Daoy (cell line): ENCODE measurements at regions not wholly inside any gene's neighbourhood (a gene's known extent, or its start where the extent isn't known, plus 50 kb on each side); places are given as distances from the start of the nearest gene placed in this dataset.

ENCODE experiments used
- DNase-seq: peaks from one replicate; pipeline ENCODE4 v3.0.0-alpha.2; 2015; ENCODE audit warnings: low read depth

DNA sequence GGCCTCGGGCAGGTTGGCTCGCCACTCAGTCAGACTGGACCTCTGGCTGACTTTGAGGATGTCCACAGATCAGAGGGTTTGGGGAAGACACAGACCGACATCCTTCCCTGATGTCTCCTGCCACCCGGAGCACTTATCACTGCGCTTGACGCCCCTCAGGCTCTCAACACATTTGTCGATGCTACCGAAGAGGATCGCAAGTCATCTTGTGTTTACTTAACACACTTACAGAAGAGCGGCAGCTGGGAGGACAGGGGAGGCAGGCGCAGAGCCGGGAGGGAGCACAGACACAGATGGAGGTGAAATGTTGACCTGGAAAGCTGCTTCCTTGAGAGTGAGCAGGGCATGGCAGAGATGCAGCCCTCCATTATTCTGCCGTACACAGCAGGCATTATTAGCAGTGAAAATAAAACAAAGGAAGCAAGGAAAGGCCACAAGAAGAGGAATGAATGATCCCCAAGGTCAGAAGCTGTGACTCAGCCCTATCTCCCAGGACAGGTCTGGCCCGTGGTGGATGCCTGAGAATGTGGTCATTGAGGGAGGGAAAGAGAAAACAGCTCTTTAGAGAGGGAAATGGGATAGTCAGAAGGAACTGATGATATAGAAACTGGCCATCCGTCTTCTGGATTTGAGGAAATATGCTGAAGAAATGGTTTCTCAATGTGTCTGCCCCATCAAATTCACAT is 549.5 kb upstream of the ARGLU1 start:
- no peak for DNase-seq

DNA sequence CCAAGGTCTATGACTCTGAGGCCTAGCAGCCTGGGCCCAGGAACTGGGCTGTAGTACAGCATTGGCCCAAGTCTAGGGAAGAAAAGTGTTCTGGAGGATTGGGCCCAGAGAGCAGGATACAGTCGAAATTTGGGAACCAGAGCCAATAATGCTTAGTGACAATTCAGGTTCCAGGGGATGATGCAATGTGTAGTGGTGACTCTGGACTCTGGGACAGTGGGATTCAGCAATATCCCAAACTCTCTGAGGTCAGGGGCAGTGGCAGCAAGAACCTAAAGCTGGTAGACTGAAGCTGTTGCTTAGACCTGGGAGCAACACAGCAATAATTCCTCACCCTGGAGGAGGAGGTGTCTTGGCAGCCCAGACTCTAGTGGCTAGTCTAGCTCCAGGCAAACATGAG is 545.5 kb upstream of the ARGLU1 start:
- DNase-seq, result no peak

DNA sequence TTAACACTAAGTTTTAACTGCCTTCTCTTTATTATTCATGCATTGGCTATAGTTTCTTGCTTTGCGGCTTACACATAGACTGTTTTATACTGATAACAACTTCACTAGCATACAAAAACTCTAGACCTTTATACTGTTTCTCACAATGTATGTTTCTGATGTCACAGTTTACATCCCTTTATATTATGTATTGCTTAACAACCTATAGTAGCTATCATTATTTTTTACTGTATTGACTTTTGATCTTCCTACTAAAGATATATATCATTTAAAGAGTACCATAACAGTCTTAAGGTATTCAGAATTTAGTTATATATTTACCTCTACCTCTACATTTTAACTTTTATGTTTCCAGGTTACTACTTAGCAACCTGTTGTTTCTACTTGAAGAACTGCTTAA is 543.3 kb upstream of the ARGLU1 start:
- DNase-seq, result no peak

DNA sequence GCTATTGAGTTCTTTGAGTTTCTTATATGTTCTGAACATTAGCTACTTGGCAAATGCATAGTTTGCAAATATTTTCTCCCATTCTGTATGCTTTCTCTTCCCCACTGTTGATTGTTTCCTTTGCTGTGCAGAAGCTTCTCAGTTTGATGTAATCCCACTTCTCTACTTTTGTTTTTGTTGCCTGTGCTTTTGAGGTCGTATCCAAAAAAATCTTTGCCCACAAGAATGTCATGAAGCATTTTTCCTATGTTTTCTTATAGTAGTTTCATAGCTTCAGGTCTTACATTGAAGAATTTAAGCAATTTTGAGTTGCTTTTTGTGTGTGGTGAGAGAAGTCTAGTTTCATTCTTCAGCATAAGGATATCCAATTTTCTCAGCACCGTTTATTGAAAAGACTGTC is 536.7 kb upstream of the ARGLU1 start:
- DNase-seq, result no peak

DNA sequence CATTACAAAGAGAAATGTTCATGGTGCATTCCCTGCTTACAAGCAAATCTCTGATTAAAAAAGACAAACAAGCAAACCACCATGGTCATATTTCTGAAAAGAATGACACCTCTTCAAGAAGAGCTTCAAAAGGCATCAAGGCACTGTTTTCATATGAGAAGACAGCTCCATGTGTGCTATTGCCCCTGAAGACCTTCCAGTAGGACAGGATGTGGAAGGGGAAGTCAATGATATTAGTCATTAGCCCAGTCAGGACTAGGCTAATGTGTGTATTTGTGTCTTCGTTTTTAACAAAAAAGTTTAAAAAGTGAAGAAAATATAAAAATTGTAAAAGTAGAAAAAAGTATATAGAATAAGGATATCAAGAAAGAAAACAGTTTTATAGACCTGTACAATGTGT is 534.7 kb upstream of the ARGLU1 start:
- no peak for DNase-seq

DNA sequence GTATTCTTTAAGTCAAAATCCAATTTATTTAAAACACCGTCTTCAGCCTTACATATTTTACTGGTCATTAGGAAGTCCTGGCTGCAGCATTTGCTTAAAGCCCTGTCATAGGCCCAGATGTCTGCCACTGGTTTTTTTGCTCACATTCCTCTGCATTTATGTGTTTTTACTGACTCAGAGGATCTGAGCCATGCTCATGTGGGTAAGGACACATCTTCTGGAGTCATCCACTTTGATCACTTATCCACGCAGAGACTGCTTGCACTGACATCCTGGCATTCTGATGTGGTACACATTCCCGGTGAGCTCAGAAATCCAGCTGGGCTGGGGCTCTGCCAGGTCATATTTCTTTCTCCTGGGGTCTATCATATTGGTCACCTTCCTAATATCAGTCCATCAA is 531.7 kb upstream of the ARGLU1 start:
- DNase-seq, result peak; percentile 55

DNA sequence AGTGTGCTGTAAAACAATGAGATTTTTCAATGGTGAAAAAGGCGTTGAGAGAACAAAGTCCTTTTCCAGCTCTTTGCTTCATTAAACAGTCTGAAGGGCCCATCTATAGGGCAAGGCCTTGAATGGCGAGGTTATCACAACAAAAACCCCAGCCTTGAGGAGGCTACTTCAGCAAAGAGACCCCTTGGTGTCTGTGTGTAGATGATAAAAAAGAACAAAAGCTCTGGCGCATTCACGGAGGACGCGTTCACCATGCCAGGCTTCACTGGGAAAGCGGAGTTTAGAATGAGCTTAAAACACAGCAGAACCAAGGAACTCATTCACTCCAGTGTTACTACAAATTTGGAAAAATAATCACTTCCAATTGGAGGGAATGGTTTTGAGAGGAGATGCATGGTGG is 530.0 kb upstream of the ARGLU1 start:
- no peak for DNase-seq

DNA sequence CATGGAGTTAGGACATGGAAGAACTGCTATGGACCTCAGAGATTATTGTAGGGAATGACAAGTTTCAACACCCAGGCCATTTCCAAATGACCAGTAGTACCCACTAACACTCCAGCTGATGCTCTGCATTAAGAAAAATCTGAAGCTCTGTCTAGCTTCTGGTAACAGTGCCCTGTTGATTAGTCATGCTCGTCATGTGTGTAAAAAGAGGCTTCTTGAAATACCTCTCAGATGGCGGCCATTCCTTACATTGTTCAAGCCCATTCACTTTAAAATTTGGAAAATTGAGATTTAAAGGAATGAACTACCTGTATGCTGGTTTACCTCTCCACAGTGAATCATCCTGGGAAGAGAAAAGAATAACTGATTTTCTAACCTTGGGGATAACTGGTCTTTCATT is 527.9 kb upstream of the ARGLU1 start:
- no peak for DNase-seq

DNA sequence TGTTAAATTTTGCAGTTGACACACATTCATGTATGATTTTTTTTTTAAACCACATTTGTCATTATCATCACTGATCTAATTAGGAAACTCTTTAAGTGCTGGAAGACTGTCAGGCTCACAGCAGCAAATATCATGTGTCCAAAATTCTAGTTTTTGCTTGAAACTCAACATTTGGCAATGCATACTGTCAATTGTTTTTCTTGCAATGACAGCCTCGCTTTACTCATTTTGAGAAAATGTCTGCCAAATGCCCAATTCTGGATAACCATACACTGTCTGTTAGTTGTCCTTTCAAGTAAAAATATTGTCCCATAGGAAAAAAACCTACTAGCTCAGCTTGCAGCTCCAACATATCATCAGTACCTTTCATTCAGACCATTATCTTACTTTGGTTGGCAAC is 523.9 kb upstream of the ARGLU1 start:
- no peak for DNase-seq

DNA sequence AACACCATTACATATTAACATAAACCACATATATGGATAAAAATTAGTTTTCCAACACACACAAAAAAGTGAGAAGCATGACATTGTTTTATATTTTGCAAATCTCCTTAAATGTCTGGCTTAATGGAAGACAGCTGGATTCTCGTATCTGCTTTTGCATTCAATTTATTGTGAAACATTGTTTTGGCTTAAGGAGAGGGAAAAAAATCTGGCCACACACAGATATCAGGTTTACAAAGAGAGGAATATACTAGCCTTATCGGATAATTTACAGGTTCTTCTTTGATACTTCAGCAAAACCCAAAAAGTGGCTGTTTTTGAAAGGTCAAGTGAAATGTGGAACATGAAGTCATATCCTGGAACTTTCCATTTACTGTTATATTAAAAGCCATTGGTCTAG is 523.5 kb upstream of the ARGLU1 start:
- DNase-seq, result no peak

DNA sequence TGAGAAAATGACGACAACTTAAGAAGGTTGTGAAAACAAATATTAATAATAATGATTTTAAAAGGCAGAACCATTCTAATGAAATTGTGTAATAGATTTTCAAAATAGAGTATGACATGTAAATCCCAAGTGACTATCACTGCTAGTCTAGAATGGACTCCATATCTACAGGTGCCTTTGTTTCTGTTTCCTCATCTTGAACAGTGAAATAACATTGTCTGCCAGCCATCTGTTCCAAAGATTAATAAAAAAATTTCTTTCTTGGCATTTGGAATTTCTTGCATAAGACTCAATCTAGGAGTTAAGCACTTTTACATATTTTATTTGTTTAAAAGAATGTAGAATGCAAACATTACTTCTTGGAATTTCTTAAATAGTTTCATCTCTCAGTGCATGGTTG is 520.1 kb upstream of the ARGLU1 start:
- DNase-seq, result no peak

DNA sequence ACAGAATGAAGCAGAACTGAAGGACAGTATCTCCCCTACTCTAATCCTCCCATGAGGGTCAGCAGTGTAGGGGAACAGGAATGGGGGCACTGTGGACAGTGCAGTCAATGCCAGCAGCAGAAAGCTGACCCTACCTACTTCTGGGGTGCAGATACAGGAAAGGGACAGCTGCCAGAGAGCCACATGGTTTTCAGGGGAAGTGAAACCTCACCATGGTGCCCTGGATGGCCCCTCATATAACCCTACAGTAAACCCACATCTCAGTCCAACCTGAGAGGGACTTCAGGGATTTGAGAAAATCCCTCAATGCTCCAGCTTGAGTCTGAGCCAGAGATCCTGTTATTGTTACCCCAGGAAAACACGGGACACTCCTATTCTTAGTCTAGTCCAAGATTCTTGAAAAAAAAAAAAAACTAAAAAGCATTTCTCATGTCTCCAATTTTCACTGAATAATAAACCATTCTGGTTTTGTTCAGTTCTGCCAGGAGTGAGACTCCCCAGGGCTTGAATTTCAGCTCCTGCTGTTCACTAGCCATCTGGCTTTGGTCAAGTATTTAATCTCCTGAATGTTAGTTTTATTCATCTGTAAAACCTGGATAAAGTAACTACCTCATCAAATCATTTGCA is 511.6 kb upstream of the ARGLU1 start:
- DNase-seq, result no peak

DNA sequence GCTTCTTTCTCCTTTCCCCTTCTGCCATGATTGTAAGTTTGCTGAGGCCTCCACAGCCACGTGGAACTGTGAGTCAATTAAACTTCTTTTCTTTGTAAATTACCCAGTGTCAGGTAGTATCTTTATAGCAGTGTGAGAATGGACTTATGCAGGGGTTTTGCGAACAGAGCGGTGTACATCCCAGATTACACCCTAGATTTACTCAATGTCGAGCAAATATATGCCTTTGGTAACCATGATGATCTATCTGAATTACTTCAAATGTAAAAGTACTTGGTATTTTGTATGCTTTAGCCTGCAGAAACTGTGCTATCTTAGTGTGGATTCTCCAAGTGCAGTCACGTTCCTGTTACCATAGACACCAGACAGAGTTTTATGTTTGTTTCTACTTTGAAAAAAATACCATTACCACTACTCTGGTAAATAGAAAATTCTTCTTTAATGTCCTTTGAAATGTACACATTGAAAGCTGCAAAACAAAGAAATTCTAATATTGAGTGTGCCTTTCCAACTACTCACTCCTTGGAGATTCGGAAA is 510.4 kb upstream of the ARGLU1 start:
- DNase-seq, result no peak

DNA sequence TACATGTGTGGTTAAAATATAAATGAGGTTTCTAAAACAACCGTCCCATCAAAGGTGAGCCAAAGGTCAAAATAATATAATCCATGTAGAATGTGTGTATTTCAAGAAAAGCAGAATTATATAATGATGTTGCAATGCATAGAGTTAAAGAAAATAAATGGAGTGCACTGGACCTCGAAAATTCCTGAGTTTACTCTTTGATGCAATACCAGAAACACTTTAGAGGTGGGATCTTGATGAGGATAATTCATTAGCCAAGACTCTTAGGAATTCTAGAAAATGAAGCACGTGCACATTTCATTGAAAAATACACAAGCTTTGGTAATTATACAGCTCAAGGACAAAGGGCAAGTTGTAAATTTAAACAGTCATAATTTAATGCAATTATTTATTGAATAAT is 508.9 kb upstream of the ARGLU1 start:
- DNase-seq, result no peak

DNA sequence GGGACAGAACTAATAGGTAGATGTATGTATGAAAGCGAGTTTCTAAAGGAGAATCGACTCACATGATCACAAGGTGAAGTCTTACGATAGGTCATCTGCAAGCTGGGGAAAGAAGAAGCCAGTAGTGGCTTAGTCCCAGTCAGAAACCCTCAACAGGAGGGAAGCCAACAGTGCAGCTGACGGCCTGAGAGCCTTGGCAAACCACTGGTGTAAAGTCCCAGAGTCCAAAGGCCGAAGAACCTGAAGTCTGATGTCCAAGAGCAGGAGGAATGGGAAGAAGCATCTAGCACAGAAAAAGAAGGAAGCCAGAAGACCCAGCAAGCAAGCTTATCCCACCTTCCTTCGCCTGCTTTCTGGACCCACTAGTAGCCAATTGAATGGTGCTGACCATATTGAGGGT is 507.6 kb upstream of the ARGLU1 start:
- DNase-seq, result no peak

DNA sequence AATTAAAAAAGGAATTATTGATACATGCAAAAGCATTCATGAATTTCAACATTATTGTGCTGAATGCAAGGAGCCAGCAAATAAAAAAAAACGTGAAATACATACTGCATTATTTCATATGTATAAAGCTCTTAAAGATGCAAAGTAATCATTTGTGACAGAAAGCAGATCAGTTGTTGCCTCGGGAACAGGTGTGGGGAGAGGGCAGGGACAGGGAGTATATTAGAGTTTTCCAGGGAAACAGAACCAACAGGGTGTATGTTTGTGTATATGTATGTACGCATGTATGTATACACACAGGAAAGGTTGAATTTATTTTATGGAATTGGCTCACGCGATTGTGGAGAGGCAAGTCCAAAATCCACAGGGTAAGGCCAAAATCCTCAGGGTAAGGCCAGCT is 502.9 kb upstream of the ARGLU1 start:
- DNase-seq, result no peak

DNA sequence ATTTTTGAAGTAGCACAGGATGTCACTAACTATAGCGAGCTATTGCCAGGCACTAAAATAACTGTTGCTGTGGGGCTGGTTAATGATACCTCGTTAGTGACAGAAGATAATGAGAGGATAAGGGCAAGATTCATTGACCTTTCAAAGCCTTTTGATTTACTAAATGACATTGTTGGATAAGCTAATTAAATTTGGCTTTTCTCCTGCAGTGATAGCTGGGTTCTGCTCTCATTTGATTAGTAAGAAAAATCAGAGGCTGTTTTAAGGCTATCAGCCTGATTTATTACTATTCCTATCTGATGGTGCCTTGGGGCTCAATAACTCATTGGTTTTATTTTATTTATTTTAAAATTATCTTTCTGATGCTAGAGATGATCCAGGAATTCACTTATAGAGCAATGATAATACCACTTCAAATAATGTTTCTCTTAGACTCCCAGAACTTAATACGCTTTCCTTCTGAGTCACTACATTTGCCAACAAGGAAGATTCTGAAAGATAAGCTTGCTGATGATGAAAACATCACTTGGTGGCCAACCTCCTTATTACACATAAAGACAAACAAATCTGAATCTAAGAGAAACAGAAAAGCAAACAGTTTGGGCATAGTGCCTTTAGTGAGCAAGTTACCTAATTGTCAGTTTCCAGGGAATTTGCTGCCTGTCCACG is 501.3 kb upstream of the ARGLU1 start:
- peak; percentile 5 for DNase-seq

DNA sequence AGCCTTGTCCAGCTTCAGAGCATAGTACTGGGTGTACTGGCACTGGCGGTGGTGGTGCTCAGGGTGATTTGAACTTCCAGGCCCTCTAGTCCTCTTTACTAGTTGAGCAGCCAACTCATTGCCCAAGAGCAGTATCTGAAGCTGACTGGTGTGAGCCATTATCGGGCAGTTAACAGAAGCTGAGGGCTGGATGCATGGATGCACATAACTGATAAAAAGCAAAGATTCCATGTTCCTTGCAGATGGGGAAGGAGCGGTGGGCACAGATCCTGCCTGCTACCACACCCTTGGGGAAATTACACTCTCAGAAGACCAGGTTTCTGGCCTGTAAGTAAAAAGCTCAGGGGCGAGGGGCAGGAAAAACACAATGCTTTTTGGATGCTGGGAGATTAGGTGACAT is 499.4 kb upstream of the ARGLU1 start:
- DNase-seq, result no peak

DNA sequence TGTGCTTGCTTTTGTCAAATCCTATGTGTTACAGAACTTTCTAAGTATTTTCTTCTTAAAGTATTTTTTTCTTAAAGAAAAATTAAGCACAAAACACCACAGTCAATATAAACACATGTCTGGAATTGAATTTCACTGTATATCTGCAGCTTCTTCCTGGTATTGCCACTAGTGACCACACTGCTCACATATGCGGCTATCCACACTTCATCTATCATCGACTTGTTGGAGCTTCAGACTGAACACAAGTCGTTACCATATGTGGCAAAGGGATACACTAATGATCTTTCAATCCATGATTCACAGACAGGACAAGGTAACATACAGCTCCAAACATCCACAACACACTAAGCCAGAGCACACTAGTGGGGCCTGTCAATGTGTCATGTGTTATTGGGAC is 498.4 kb upstream of the ARGLU1 start:
- DNase-seq, result no peak

DNA sequence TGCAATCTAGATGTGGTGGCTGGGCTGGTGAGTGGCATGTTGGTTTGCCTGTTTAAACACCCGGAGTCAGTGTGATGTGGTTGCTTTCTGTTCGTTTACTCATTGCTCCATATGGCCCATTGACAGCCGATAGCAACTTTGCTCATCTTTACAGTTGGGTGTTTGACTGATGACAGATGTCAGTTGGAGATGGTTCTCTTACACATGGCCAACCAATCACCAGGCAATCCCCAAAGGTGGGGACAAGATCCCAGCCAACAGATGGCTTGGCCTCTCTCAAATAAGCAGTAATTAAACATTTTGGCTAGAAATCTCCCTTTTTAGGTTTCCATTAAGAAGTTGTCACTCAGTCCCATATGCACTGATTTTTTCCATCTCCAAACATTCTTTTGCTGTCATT is 497.1 kb upstream of the ARGLU1 start:
- DNase-seq, result no peak

DNA sequence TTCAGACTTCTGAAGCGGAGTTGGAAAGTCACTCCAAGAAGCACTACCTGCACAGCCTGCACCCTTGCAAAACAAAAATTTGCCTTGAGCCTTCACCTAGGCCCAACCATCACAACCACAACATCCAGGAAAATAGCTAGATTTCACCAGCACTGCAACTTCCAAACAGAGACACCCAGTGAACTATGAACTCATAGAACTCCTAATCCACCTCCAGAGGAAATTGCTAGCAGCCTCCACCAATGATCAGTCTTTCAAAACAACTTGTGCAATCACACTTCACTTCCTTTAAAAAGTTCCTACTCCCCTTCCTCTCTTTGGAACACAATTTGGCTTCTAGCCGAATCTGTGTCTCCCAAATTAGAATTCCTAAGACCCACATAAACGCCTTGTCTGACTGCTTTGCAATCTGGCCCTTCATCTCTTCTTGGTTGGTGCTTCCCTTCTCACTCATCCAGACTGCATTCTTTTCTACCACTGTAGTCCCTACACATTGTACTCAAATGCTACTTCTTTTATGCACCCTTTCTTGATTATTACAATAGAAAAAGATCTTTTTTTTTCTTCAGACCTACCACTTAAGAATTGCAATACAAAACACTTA is 489.2 kb upstream of the ARGLU1 start:
- DNase-seq, result no peak

DNA sequence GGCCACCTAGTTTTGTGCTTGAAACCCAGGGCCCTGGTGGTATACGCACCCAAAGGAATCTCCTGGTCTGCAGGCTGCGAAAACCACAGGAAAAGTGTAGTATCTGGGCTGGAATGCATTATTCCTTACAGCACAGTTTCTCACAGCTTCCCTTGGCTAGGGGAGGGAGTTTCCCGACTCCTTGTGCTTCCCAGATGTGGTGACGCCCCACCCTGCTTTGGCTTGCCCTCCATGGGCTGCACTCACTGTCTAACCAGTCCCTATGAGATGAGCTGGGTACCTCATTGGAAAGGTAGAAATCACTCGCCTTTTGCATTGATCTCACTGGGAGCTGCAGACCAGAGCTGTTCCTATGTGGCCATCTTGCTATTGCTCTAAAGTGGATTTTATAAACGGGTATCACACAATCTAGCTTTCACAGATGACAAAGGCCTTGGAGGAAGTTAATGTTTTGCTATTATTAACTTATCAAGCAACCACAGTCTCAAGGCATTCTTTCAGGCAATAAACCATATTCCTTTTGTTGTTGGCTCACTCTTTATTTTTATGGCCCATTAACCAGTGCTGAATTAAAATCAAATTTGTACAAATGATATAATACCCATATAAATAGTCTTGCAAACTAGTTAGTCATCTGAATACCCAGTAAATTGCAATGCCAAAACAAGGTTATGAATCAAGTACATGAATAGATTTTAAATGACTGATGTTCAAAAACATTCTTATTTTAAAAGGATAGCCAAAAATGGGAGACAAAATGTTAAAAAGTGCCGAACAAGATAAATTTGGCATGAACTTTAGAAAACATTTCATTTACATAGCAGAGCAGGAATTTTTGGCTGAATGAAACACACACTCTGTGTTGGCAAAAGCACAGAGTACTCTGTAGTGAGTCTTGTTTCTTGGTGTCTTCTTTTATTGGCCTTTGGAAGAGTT is 475.4 kb upstream of the ARGLU1 start:
- peak; percentile 46 for DNase-seq
